GM12864 (cell line): ENCODE measurements at regions not wholly inside any gene's neighbourhood (a gene's known extent, or its start where the extent isn't known, plus 50 kb on each side); places are given as distances from the start of the nearest gene placed in this dataset.

Experiments used
- DNase-seq: peaks from one replicate; pipeline ENCODE4 v3.0.0-alpha.2; 2011; ENCODE audit warnings: low read depth
- H3K4me3 ChIP-seq: 2 replicates; pipeline ENCODE4 v1.5.1; 2011; ENCODE audit warnings: mild to moderate bottlenecking, low read depth, low read length, control low read depth
- TF ChIP-seq, protein P1 (sequence below): IDR thresholded peaks from 2 replicates; pipeline ENCODE4 v1.5.1; 2011; ENCODE audit warnings: low read depth, mild to moderate bottlenecking, moderate library complexity, low read length, control low read depth, inconsistent platforms; ENCODE audit errors: missing control alignments

DNA sequence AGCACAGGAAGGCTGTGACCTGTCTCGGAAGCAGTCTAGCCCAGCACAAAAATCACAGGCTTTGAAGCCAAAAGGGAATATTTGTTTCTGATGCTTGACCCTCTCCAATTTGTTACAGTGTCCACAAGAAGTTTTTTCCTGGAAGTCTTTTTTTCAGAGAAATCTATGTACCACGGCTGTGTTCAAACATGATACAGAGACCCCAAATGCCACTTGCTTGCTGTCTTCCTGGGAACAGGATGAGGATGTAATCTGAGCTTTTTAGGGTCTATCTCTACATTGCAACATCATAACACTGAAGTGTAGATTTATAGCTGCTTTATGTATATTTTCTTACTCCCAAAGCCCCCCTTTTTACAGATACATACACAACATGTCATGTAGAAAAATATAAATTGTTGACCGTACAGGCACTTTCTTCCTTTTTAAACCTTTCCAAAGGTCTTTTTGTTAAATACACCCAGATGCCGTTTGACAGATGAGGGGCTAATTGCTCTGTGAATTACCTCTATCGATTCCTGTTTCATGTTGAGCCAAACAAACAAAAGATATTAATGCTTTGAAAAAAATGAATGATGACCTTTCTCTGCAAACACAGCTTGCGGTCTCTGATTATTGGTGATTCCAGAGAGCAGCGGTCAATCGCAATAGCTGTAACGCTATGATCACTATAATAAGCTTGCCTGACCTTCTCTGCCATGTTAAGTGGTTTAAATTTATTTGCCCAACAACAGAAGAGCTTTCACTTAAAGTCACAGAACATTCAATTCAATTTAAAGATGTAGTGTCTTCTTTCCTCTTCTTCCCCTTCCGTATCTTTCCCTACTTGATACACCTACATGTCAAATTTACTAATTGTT is 875.9 kb upstream of the NR2F2 start:
- no peak for DNase-seq
- no peak overlapping the region for H3K4me3 ChIP-seq
- TF ChIP-seq, protein P1, sequence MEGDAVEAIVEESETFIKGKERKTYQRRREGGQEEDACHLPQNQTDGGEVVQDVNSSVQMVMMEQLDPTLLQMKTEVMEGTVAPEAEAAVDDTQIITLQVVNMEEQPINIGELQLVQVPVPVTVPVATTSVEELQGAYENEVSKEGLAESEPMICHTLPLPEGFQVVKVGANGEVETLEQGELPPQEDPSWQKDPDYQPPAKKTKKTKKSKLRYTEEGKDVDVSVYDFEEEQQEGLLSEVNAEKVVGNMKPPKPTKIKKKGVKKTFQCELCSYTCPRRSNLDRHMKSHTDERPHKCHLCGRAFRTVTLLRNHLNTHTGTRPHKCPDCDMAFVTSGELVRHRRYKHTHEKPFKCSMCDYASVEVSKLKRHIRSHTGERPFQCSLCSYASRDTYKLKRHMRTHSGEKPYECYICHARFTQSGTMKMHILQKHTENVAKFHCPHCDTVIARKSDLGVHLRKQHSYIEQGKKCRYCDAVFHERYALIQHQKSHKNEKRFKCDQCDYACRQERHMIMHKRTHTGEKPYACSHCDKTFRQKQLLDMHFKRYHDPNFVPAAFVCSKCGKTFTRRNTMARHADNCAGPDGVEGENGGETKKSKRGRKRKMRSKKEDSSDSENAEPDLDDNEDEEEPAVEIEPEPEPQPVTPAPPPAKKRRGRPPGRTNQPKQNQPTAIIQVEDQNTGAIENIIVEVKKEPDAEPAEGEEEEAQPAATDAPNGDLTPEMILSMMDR = no peak

DNA sequence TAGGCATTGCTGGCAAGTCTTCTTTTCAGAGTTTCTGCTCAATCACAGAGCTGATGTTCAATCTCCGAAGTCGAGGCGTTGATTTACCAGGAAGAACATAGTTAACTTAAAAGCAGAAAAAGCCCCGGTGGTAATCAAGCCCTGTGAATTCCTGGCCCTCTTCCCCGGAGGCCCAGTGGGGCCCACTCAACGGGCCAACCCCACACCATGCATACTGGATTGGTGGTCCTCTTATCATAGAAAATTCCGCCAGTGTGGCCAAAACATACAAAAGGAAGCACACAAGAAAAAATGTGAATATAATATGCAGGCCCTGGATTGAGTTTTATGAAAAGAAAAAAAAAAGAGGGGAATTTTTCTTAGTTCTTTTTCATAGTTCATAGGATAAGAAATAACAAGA is 873.0 kb upstream of the NR2F2 start:
- TF ChIP-seq, protein P1 = no peak
- H3K4me3 ChIP-seq = no peak overlapping the region
- no peak for DNase-seq

DNA sequence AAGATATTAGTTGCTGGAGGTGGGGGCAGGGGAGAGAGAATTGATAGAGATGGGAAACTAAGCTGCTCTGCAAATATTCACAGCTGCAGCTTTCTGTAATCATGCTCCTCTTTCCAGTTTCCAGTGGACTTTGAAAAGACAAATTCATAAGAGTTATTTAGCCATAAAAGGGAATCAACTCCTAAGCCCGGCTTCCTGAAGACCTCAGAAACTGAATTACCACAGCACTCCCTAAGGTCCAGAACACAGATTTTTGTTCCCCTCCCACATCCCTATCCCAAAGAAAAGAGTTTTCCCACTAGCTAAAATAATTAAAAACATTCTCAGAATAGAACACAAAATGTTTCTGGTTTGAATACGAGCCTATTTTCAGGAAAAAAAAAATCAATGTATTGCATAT is 871.8 kb upstream of the NR2F2 start:
- TF ChIP-seq, protein P1 = no peak
- H3K4me3 ChIP-seq = no peak overlapping the region
- no peak for DNase-seq

DNA sequence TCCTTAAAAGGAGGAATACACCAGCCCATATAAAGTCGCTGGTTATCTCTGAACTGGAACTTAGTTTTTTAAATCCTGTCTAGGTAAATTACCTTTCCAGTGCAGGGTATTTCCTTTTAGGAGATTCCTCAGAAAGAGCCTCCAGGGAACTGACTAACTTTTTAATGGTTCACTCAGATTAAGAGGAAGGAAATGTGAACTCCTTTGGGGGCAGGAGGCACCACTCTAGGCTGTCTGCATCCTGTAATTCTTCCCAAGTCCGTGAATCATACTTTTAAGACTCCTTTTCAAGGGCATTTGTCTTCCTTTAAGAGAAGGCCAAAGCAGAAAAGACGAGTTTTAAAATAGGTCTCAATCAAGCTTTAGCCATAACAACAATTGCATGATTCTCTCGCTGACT is 871.2 kb upstream of the NR2F2 start:
- TF ChIP-seq, protein P1 = no peak
- no peak overlapping the region for H3K4me3 ChIP-seq
- DNase-seq = no peak

DNA sequence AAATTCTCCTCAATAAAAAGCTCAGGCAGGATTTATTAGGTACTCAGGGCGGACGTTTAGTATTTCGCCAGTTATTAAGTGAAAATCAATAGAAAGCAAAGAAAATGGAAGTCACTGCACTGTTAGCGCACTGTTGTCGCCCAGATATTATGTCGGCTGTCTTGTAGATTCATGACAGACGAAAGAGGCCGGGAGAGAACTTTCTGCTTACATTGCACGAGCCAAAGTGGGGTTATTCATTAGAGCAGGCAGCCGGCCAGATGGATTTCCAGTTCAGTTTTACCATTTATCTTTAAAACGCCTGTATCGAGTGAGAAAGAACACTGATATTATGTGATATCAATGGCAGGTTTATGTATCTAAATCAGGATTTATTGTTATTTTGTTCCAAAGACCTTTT is 866.0 kb upstream of the NR2F2 start:
- no peak for DNase-seq
- TF ChIP-seq, protein P1 = no peak

DNA sequence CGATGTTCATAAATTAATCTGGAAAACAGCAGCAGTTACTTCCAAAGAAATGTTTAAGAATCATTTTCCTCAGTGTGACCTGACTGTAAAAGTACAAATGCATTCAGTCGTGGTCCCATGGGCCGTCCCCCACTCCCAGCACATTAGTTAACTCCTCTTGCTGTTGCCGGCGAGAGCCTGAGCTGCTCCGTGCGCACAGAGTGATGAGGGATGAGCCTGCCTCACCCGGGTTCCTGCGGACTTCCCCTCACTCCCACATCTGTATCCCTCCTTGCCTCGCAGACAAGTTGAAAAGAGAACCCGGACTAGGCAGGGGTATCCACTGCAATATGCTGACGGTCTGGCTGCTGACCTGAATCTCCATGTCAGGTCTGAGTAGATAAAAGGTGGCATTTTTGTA is 861.7 kb upstream of the NR2F2 start:
- DNase-seq = no peak
- TF ChIP-seq, protein P1 = no peak
- H3K4me3 ChIP-seq = no peak overlapping the region

More for the DNA sequence above, 866.0 kb upstream of the NR2F2 start:
- no peak overlapping the region for H3K4me3 ChIP-seq

DNA sequence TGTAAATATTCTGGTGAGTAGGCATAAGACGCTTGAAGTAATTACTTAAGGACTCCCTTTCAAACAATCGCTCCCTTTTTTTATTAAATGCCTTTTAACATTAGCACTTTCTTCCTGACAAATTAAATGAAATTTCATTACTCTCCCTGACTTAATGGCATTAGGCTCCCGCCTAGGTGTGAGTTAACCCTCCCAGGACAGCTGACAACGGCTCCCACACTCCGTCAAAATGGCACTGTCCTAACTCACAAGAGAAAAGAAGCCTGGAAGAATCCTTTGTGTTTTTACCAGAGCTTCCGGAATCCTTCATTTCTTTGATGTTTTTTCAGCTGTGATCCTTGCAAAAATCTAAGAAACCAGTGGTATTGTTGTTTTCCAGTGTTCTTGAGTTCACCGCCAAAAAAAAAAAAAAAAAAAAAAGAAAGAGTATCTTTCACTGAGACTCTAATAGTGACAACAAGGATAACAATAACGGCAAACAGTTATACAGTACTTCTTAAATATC is 861.0 kb upstream of the NR2F2 start:
- no peak for DNase-seq
- TF ChIP-seq, protein P1 = no peak
- no peak overlapping the region for H3K4me3 ChIP-seq
